CD4-positive, alpha-beta T cell treated with Interleukin-4 for 1 hour (primary cell): ENCODE measurements at regions not wholly inside any gene's neighbourhood (a gene's known extent, or its start where the extent isn't known, plus 50 kb on each side); places are given as distances from the start of the nearest gene placed in this dataset.
"Not testable (repeated sequence)": the region's sequence is repeated elsewhere in the genome, so short reads cannot be mapped to it uniquely, and the experiment has no call there.

Experiments used
- DNase-seq, 2 donors: peaks; one replicate each; pipeline ENCODE4 v3.0.0-alpha.2; 2020 to 2022

GRCh38 chr6:141483598-141484061, 649.1 kb upstream of the GJE1 start:
- peak; percentile 74 to 88 for DNase-seq

DNA sequence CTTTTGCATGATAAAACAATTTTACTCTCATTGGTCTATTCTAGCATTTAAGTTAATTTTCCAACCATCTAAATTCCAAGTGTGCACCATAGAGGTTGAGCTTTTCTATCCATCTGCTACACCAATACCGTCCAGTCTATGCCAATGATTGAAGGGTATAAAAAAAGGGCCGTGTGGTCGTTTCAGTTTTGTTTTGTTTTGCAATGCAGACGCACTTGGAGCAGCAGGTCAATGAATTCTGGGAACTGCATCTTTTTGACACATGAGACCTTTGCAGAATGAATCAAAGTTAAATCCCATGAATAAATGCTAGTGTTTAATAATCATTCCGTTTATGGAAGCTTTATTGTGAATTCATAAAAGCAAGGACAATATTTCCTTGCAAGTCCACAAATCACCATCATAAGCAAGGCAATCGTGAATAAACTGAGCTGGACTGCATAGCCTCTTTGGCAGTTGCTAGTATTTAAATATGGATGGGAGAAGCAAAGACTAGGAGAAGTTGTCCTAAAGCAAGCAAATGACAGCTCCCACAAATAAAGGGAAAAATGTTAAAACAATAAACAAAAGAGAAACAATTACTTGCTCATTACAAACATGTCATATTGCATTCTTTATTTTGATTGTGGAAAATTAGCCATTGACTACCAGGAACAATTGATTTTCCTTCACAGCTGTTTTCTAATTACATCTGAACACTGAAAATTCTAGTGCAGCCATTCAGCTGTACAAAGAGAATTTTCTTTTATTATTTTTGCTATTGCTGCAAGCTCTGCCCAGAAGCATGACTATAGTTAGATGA, 649.7 kb upstream of the GJE1 start:
- peak in 1 of 2 donors; percentile 32 for DNase-seq

DNA sequence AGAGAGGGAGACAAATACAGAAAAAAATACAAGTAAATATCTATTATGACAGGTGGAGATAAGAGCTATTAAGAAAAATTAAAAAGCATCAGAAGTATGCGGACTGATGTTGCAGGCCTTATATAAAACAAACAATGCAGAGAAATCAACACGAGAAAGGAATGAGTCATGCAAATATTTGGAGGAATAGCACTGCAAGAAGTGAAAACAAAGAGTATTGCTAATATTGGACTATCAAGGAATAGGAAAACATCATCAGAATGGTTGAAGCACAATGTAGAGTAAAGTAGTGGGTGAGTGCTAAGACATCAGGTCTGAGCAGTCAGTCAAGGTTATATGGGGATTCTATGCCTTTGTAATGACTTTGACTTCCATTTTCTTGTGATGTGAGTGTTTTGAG, 657.5 kb upstream of the GJE1 start:
- no peak for DNase-seq

DNA sequence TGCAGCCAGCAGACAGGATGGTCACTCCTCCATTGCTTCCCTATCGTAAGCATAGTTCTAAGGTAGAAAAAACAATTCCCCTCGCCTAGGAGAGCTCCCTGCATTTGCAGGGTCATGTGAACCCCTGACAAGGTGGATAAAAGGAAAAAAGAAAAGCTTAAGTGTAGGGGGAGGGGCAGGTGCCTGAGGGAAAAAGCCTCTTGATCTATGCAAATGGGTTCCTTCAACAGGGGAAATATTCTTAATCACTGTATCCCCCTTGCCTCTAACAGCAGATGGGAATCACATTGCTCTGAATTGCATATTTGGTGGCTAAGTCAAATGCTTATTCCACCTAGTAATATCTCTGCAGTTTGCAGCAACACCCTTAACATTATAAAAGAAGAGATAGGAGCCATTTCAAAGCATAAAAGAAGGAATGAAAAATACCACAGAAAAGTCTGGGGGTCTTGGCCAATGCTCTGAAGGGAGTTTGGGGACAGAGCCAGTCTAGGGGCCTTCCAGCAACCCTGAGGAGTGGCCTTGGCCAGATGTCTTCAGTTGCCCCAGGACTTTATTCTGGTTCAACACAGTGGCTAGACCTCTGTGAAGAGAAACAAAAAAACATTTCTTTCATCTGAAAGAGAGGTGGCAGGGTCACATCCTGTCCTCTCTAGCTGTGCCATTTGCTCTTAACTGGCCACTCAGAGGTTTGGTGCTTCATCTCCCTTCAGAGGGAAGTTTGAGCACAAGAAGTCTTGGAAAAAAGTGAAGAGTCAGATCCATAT, 660.4 kb upstream of the GJE1 start:
- no peak for DNase-seq

DNA sequence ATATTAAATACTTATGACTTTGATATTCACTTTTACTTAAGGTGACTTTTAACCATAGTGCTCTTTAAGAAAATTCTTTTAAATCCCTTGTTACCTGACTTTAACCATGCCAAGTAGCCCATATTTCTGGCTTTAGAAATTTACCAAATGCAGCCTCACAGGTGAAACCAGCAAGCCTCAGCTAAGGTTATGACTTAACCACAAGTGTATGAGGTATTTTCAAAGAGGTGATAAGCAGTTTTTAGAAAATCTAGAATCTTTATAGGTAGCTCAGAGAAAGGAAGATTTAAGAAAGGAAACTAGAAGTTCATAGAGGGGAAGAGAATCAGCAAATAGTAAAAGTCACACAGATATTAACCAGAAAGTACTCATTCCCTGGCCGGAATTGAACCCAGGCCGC, 661.9 kb upstream of the GJE1 start:
- DNase-seq, result no peak

DNA sequence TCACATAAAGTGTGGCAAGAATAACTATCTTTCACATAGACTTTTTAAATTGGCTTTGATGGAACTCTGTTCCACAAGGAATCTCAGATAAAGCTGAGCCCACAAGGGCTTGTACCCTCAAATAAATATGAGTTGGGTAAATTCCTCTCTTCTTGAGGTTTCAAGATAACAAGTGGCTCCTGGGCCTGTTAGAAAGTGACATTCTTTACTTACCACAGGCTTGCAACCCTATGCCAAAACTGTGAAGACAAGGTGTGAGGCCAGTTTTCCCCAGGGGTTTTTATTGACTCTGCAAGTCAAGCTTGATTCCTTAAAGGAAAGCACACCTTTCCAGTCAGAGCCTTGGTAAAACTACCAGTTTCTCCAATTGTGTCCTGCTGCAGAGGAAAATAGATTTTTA, 664.8 kb upstream of the GJE1 start:
- no peak for DNase-seq

- no peak for DNase-seq
Measured at GRCh38 chr6:141467041-141467440, 665.7 kb upstream of the GJE1 start.

GRCh38 chr6:141464896-141465295, 667.8 kb upstream of the GJE1 start:
- no peak for DNase-seq

DNA sequence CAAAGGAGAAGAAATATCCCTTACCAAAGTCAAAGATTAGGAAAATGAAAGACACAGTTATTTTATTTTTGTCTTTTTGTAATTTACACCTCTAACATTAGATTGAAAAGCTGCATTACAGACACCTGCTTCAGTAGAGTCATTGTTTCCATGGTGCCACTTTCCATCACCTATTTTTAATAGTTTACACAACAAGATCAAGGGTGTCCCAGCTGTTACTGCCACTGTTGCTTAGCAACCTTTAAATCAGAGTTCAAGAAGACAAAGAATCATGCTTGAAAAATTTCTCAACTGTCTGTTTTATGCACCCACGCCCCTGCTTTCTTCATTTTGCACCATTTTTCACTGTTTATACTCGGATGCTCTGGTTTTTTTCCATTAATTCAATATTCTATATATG, 668.2 kb upstream of the GJE1 start:
- peak; percentile 17 to 46 for DNase-seq

- DNase-seq, result no peak
Measured at GRCh38 chr6:141463237-141463977, 669.3 kb upstream of the GJE1 start.

DNA sequence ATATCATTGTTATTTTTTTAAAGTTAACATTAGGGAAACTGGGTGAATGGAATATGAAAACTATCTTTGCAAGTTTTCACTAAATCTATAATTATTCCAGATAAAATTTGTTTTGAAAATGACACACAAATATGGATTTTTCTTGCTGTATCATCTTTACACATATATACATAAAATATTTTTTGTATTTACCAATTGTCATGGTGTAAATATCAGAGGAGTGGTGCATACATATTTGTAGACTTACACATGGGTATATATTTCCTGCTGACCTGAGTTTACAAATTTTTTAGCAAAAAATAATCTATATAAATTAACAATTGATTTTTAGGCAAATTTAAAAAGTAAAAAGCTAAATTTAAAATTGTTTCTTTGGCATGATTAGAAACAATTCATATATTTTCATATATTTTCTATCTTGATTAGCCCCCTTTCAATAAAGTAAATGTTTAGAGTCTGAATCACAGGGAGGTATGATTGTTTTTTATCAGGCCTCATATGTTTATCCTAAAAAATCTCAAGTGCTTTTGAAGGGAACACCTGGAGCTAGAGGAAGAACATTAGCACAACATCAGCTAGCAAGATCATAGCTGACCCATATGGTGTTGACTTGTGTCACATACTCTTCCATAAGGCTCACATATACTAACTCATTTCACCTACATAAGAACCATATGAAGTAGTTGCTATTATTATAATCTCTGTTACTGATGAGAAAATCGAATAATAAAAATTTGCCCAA, 671.8 kb upstream of the GJE1 start:
- DNase-seq, result no peak

- DNase-seq, result not testable (repeated sequence)
Measured at GRCh38 chr6:141460245-141460644, 672.5 kb upstream of the GJE1 start.

GRCh38 chr6:141457984-141458383, 674.7 kb upstream of the GJE1 start:
- DNase-seq, result not testable (repeated sequence)

DNA sequence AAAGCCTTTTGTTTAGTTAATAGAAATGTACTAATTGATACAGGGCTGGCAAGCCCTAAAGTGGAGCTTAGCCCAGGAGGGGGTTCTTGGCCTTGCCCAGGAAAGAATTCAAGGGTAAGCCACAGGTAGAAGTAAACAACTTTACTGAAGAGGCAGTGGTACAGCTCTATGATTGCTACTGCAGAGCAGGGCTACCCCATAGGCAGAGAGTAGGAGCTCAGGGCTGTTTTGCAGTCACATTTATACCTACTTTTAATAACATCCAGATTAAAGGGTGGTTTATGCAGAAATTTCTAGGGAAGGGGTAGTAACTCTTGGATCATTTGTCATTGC, 680.4 kb upstream of the GJE1 start:
- DNase-seq, result no peak

- no peak for DNase-seq
Measured at GRCh38 chr6:141451511-141452353, 681.0 kb upstream of the GJE1 start.

DNA sequence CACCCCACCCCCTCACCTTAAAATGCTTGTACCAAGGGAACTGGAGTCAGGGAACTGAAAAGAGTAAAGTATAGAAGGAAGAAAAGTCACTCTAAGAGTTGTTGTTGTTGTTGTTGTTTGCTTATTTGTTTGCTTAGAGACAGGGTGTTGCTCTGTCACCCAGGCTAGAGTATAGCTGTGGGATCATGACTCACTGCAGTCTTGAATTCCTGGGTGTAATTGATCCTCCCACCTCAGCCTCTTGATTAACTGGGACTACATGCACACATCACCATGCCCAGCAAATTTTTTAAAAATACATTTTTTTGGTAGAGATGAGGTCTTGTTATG, 681.6 kb upstream of the GJE1 start:
- no peak for DNase-seq

GRCh38 chr6:141445928-141446628, 686.6 kb upstream of the GJE1 start:
- DNase-seq, result no peak

DNA sequence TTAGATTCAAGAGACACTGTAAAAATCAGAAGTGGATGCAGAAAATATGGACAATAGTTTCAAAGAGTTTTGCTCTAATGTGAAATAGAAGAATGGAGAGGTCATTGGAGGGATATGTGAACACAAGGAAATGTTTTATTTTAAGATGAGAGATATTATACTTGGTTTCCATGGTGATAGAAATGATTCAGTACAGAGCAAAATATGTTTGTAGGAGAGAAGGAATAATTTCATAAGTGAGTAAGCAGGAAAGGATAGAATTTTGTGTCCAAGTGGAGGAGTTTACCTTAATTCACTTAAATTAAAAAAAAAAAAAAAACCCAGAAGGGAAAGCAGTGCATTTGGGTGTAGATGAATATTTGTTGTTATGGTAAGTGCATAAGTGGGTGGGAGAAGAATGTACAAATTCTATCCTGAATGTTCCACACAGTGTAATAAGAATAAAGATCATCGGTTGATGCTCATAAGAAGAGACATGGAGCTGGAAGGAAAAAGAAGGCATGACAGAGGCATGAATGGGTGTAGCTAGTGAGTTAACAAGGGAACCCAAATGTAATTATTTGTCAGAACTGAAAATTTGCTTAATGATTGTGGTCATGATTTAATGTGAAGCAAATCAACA, 688.9 kb upstream of the GJE1 start:
- no peak for DNase-seq

- DNase-seq, result no peak
Measured at GRCh38 chr6:141443032-141443431, 689.7 kb upstream of the GJE1 start.

DNA sequence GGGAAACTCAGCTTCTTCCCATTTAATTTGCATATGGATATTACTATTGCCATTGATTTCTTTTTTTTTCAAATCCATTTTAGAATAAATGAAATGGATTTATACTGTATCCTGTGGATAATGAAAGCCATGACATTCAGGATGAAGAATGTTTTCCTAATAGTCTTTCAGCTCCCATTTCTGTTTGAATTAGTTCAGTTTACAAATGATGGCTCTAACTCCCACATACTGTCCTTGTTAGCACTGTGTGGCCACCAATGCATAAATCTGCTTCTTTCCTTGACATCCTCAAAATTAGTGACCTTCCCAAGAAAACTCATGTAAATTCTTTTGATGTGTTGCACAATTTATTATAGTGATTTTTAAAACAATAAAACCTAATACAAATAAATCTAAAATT, 693.2 kb upstream of the GJE1 start:
- DNase-seq, result no peak

DNA sequence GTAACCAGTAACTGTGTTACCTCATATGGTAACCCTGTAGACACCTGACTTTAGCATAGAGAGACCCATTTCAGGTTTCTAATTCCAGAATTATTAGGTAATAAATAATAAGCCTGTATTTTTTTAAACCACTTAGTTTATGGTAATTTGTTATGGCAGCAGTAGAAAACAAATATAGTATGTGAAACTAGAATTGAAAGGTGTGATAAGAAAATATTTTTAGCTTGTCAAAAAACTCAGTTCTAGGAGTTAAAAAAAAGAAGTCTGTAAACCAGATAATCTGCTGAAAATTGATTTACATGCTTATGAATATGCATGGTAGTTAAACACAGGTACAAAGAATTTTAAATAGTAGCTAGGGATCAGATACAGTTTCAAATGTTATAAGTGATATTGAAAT, 695.0 kb upstream of the GJE1 start:
- no peak for DNase-seq
